HCT116 (cell line): ENCODE measurements at regions not wholly inside any gene's neighbourhood (a gene's known extent, or its start where the extent isn't known, plus 50 kb on each side); places are given as distances from the start of the nearest gene placed in this dataset.

ENCODE experiments used
- ATAC-seq: fragments of 200-7000 bp; cut with Tn5 transposase; 2 replicates; pipeline ENCODE4 v1.9.1; 2020; ENCODE audit warnings: mild to moderate bottlenecking, moderate library complexity
- BruUV-seq: library from RNA; stranded (reverse); fragments of 400-500 nt; replicated peaks from 2 replicates; lab custom pipeline; 2021; lab: Mats Ljungman, UMichigan
- CTCF ChIA-PET: fragments of 300-600 bp; sonication (Branson Sonifier 250); formaldehyde crosslinking; loops from one replicate; lab custom pipeline; 2021; ENCODE audit warnings: antibody characterized with exemption; lab: Charles Lee
- POLR2A ChIA-PET: fragments of 300-600, 350-600 bp; sonication (Branson Sonifier 250); formaldehyde crosslinking; loops from one replicate; lab custom pipeline; 2021; ENCODE audit warnings: antibody characterized with exemption; lab: Charles Lee
- RAD21 ChIA-PET, 2 experiments: fragments of 300-600 bp; sonication (Branson Sonifier 250); formaldehyde crosslinking; loops; one replicate each; lab custom pipeline; 2023; ENCODE audit warnings: low total read pairs in 2 of 2; ENCODE audit not compliant: uncharacterized antibody in 2 of 2, unreplicated experiment in 2 of 2, low non-redundant PET in 1 of 2; lab: Charles Lee
- DNase-seq: peaks from one replicate; pipeline ENCODE4 v3.0.0-alpha.2; 2010; ENCODE audit warnings: low read depth, low spot score
- H2AFZ ChIP-seq: fragments of 200-600 bp; shearing (Covaris generic), sonication (generic); 2 replicates; pipeline ENCODE4 v1.6.1; 2017; ENCODE audit warnings: low read depth, mixed run types, mixed read lengths, antibody characterized with exemption, low read length; ENCODE audit not compliant: poor library complexity, severe bottlenecking
- H3K27ac ChIP-seq: 2 replicates; pipeline ENCODE4 v1.5.1; 2012; ENCODE audit warnings: low read depth, low read length
- H3K27me3 ChIP-seq: fragments of 200-600 bp; sonication (generic); 2 replicates; pipeline ENCODE4 v1.6.1; 2016; ENCODE audit warnings: mixed run types, low read length, mixed read lengths; ENCODE audit not compliant: insufficient read depth
- H3K36me3 ChIP-seq, 2 experiments: fragments of 200-500 bp in 1 of 2; fragments of 200-600 bp in 1 of 2; sonication (Bioruptor generic) in 1 of 2; sonication (generic) in 1 of 2; 2 replicates each; pipeline versions ENCODE4 v1.5.1 to v1.6.1; 2014 to 2016; ENCODE audit warnings: low read length in 2 of 2, inconsistent platforms in 1 of 2, mixed read lengths in 1 of 2, mixed run types in 1 of 2; ENCODE audit not compliant: insufficient read depth in 2 of 2, control insufficient read depth in 1 of 2
- H3K4me1 ChIP-seq, 2 experiments: fragments of 200-600 bp in 1 of 2; sonication (generic) in 1 of 2; 2 replicates each; pipeline versions ENCODE4 v1.5.1 to v1.6.1; 2012 to 2017; ENCODE audit warnings: low read length in 2 of 2, inconsistent platforms in 1 of 2, mild to moderate bottlenecking in 1 of 2, mixed read lengths in 1 of 2, mixed run types in 1 of 2, moderate library complexity in 1 of 2; ENCODE audit not compliant: insufficient read depth in 2 of 2, control insufficient read depth in 1 of 2
- H3K4me2 ChIP-seq: fragments of 200-600 bp; sonication (generic); 2 replicates; pipeline ENCODE4 v1.6.1; 2017; ENCODE audit warnings: mixed run types, low read length, mixed read lengths
- H3K4me3 ChIP-seq, 2 experiments: fragments of 200-600 bp in 1 of 2; sonication (generic) in 1 of 2; replicated peaks in 1 of 2; 2 replicates each; pipeline ENCODE4 v1.5.1; 2011 to 2016; ENCODE audit warnings: low read length in 2 of 2, control low read depth in 1 of 2, low read depth in 1 of 2, mild to moderate bottlenecking in 1 of 2, mixed read lengths in 1 of 2, mixed run types in 1 of 2
- H3K79me2 ChIP-seq: fragments of 200-600 bp; sonication (generic); 2 replicates; pipeline ENCODE4 v1.6.1; 2017; ENCODE audit warnings: mild to moderate bottlenecking, mixed run types, low read length, moderate library complexity, mixed read lengths; ENCODE audit not compliant: insufficient read depth
- H3K9ac ChIP-seq: fragments of 200-600 bp; sonication (generic); 2 replicates; pipeline ENCODE4 v1.6.1; 2016; ENCODE audit warnings: low read length, mixed read lengths
- H3K9me2 ChIP-seq: fragments of 200-600 bp; sonication (generic), shearing (Covaris generic); 2 replicates; pipeline ENCODE4 v1.6.1; 2017; ENCODE audit warnings: mixed run types, mild to moderate bottlenecking, moderate library complexity; ENCODE audit not compliant: insufficient read depth
- H3K9me3 ChIP-seq, 2 experiments: fragments of 200-500 bp in 1 of 2; fragments of 200-600 bp in 1 of 2; sonication (Bioruptor generic) in 1 of 2; sonication (generic) in 1 of 2; 2 replicates each; pipeline ENCODE4 v1.6.1; 2014 to 2017; ENCODE audit warnings: low read length in 2 of 2, mixed read lengths in 2 of 2, inconsistent platforms in 1 of 2, low read depth in 1 of 2, mild to moderate bottlenecking in 1 of 2, mixed run types in 1 of 2, moderate library complexity in 1 of 2; ENCODE audit not compliant: control insufficient read depth in 1 of 2, insufficient read depth in 1 of 2
- H4K20me1 ChIP-seq: fragments of 200-600 bp; sonication (generic), shearing (Covaris generic); 2 replicates; pipeline ENCODE4 v1.6.1; 2017; ENCODE audit warnings: mixed run types, mild to moderate bottlenecking, moderate library complexity; ENCODE audit not compliant: insufficient read depth
- ATF3 ChIP-seq: IDR thresholded peaks from 2 replicates; pipeline ENCODE4 v1.6.1; 2012
- CEBPB ChIP-seq: IDR thresholded peaks from 2 replicates; pipeline ENCODE4 v1.6.1; 2012; ENCODE audit warnings: low read depth
- ELF1 ChIP-seq: IDR thresholded peaks from 2 replicates; pipeline ENCODE4 v1.6.1; 2012; ENCODE audit warnings: low read depth, borderline replicate concordance
- EZH2 ChIP-seq: fragments of 200-600 bp; sonication (generic); IDR thresholded peaks from 2 replicates; pipeline ENCODE4 v1.6.1; 2017; ENCODE audit warnings: antibody characterized with exemption, mixed run types
- EZH2phosphoT487 ChIP-seq: fragments of 200-600 bp; IDR thresholded peaks from 2 replicates; pipeline ENCODE4 v1.6.1; 2018; ENCODE audit warnings: antibody characterized with exemption, borderline replicate concordance
- FOSL1 ChIP-seq: IDR thresholded peaks from 2 replicates; pipeline ENCODE4 v1.6.1; 2012; ENCODE audit warnings: low read depth
- JUND ChIP-seq: IDR thresholded peaks from 2 replicates; pipeline ENCODE4 v1.6.1; 2012
- REST ChIP-seq: IDR thresholded peaks from 2 replicates; pipeline ENCODE4 v1.6.1; 2012; ENCODE audit warnings: low read depth
- SIN3A ChIP-seq: IDR thresholded peaks from 2 replicates; pipeline ENCODE4 v1.6.1; 2012; ENCODE audit warnings: low read depth
- SP1 ChIP-seq: IDR thresholded peaks from 2 replicates; pipeline ENCODE4 v1.6.1; 2012; ENCODE audit warnings: low read depth
- ZBTB33 ChIP-seq: IDR thresholded peaks from 2 replicates; pipeline ENCODE4 v1.6.1; 2011; ENCODE audit warnings: mild to moderate bottlenecking, low read length, moderate library complexity; ENCODE audit not compliant: insufficient replicate concordance; ENCODE audit errors: extremely low read depth
- ZFX ChIP-seq: fragments of 450-650 bp; IDR thresholded peaks from 2 replicates; pipeline ENCODE4 v1.6.1; 2017
- ZNF274 ChIP-seq: fragments of 200-500 bp; sonication (Bioruptor generic); IDR thresholded peaks from 2 replicates; pipeline ENCODE4 v1.6.1; 2014; ENCODE audit warnings: mild to moderate bottlenecking, low read depth, low read length, inconsistent platforms
- intact Hi-C: fragments of 100-400 bp; cut with micrococcal nuclease; formaldehyde crosslinking; loops from 2 replicates; pipeline ENCODE4 v1.10.0; 2022
- TF ChIP-seq, protein P1 (sequence below), 3 experiments: fragments of 200-600 bp in 1 of 3; sonication (generic) in 1 of 3; IDR thresholded peaks in 2 of 3; conservative IDR thresholded peaks in 1 of 3; 2 replicates each; pipeline ENCODE4 v1.5.1; 2012 to 2017; ENCODE audit warnings: low read depth in 2 of 3, low read length in 2 of 3, antibody characterized with exemption in 1 of 3, borderline replicate concordance in 1 of 3, control low read depth in 1 of 3, mild to moderate bottlenecking in 1 of 3, mixed read lengths in 1 of 3, mixed run types in 1 of 3, moderate library complexity in 1 of 3; ENCODE audit not compliant: insufficient read depth in 1 of 3

GRCh38 chr18:78158943-78159342 lies 820.7 kb upstream of the SALL3 start (continued):
- TF ChIP-seq ZBTB33, result no peak
- TF ChIP-seq, protein P1, sequence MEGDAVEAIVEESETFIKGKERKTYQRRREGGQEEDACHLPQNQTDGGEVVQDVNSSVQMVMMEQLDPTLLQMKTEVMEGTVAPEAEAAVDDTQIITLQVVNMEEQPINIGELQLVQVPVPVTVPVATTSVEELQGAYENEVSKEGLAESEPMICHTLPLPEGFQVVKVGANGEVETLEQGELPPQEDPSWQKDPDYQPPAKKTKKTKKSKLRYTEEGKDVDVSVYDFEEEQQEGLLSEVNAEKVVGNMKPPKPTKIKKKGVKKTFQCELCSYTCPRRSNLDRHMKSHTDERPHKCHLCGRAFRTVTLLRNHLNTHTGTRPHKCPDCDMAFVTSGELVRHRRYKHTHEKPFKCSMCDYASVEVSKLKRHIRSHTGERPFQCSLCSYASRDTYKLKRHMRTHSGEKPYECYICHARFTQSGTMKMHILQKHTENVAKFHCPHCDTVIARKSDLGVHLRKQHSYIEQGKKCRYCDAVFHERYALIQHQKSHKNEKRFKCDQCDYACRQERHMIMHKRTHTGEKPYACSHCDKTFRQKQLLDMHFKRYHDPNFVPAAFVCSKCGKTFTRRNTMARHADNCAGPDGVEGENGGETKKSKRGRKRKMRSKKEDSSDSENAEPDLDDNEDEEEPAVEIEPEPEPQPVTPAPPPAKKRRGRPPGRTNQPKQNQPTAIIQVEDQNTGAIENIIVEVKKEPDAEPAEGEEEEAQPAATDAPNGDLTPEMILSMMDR (IDR thresholded peaks at IDR 0.05 in 2 of 3, conservative IDR thresholded peaks at IDR 0.05 in 1 of 3; ENCODE audit: borderline replicate concordance in 1 of 3, insufficient read depth in 1 of 3, low read depth in 2 of 3, low read length in 2 of 3), result no peak
- no peak for TF ChIP-seq SP1
- no peak for TF ChIP-seq ELF1
- no peak for TF ChIP-seq EZH2
- TF ChIP-seq ZFX, result no peak
- TF ChIP-seq ZNF274, result no peak
- no peak for TF ChIP-seq JUND
- TF ChIP-seq, all 23 proteins: peak for 0

DNA sequence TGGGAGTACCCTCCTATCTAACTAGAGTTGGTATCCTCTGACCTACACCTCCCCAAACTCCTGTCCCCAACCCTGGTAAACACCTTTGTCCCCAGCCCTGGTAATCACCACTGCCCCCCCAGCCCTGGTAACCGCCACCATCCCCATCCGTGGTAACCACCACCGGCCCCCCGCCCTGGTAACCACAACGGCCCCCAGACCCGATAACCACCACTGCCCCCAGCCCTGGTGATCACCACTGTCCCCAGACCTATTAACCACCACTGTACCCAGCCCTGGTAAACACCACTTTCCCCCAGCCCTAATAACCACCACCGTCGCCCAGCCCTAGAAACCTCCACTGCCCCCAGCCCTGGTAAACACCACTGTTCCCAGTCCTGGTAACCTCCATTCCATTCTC lies 820.2 kb upstream of the SALL3 start:
- Histone ChIP-seq H3K36me3 (no peaks in the 10 kb centered on the region), H3K27ac (no peak overlapping the region)

More for the DNA sequence above, 820.2 kb upstream of the SALL3 start:
- no peaks in the 10 kb centered on the region for H4K20me1 ChIP-seq
- H3K4me1 ChIP-seq, result no peaks in the 10 kb centered on the region
- H3K79me2 ChIP-seq, result no peaks in the 10 kb centered on the region
- H3K4me2 ChIP-seq, result no peak overlapping the region
- no peak overlapping the region for H2AFZ ChIP-seq
- H3K9me2 ChIP-seq, result no peaks in the 10 kb centered on the region
- CTCF ChIA-PET, result no interaction called here
- no peak for TF ChIP-seq SIN3A
- no peak for TF ChIP-seq EZH2phosphoT487
- no peak for TF ChIP-seq FOSL1
- TF ChIP-seq REST, result no peak
- no peak for TF ChIP-seq ZNF274
- TF ChIP-seq CEBPB, result no peak
- no peak for TF ChIP-seq ATF3
- TF ChIP-seq, all 23 proteins: peak for 0
- DNase-seq (no peak), ATAC-seq (no peak)
- Histone ChIP-seq H3K27me3 (no peaks in the 10 kb centered on the region), H3K9me3 (peaks cover 0 to 8% of the 10 kb centered on the region in 2 experiments; a peak in 2 of 4 replicates), H3K4me3 (no peak overlapping the region), H3K9ac (no peak overlapping the region)
- intact Hi-C loops, result no loop called here
- no TSS peak for BruUV-seq
- ChIA-PET POLR2A (no interaction called here), RAD21 (no interaction called here)
